H9 (cell line): ENCODE measurements at regions not wholly inside any gene's neighbourhood (a gene's known extent, or its start where the extent isn't known, plus 50 kb on each side); places are given as distances from the start of the nearest gene placed in this dataset.

ENCODE experiments used
- DNase-seq: peaks from one replicate; pipeline ENCODE4 v3.0.0-alpha.2; 2017
- H2AFZ ChIP-seq: one replicate; pipeline ENCODE4 v1.6.1; 2013; ENCODE audit warnings: mild to moderate bottlenecking, low read length, control low read depth, moderate library complexity
- H2AK5ac ChIP-seq: 2 replicates; pipeline ENCODE4 v1.6.1; 2013; ENCODE audit warnings: low read length, control low read depth, mixed read lengths; ENCODE audit not compliant: insufficient read length
- H2BK120ac ChIP-seq: one replicate; pipeline ENCODE4 v1.6.1; 2013; ENCODE audit warnings: low read depth, mild to moderate bottlenecking, low read length, control low read depth, inconsistent platforms; ENCODE audit not compliant: poor library complexity, severe bottlenecking
- H2BK12ac ChIP-seq: 2 replicates; pipeline ENCODE4 v1.6.1; 2013; ENCODE audit warnings: low read length, control low read depth, mixed read lengths, low read depth; ENCODE audit not compliant: insufficient read length
- H2BK15ac ChIP-seq: 2 replicates; pipeline ENCODE4 v1.6.1; 2013; ENCODE audit warnings: low read depth, low read length, control low read depth
- H2BK20ac ChIP-seq: one replicate; pipeline ENCODE4 v1.6.1; 2013; ENCODE audit warnings: low read depth, mild to moderate bottlenecking, low read length, control low read depth, inconsistent platforms; ENCODE audit not compliant: poor library complexity, severe bottlenecking
- H2BK5ac ChIP-seq: 2 replicates; pipeline ENCODE4 v1.6.1; 2013; ENCODE audit warnings: low read length, control low read depth, mixed read lengths; ENCODE audit not compliant: insufficient read length
- H3K14ac ChIP-seq: 2 replicates; pipeline ENCODE4 v1.6.1; 2013; ENCODE audit warnings: low read length, control low read depth; ENCODE audit not compliant: insufficient read depth
- H3K18ac ChIP-seq: 2 replicates; pipeline ENCODE4 v1.6.1; 2013; ENCODE audit warnings: low read depth, mild to moderate bottlenecking, mixed read lengths, low read length, control low read depth; ENCODE audit not compliant: insufficient read length
- H3K23ac ChIP-seq: 2 replicates; pipeline ENCODE4 v1.6.1; 2013; ENCODE audit warnings: low read length, control low read depth, mixed read lengths, low read depth; ENCODE audit not compliant: insufficient read length
- H3K23me2 ChIP-seq: 2 replicates; pipeline ENCODE4 v1.6.1; 2013; ENCODE audit warnings: low read depth, mild to moderate bottlenecking, mixed read lengths, low read length, control low read depth; ENCODE audit not compliant: insufficient read length, poor library complexity, severe bottlenecking
- H3K27ac ChIP-seq: 2 replicates; pipeline ENCODE4 v1.5.1; 2013; ENCODE audit warnings: low read length, control low read depth, mixed read lengths, low read depth; ENCODE audit not compliant: insufficient read length
- H3K27me3 ChIP-seq: 2 replicates; pipeline ENCODE4 v1.6.1; 2013; ENCODE audit warnings: low read length, control low read depth, inconsistent platforms; ENCODE audit not compliant: insufficient read depth
- H3K4ac ChIP-seq: 2 replicates; pipeline ENCODE4 v1.6.1; 2013; ENCODE audit warnings: low read depth, mild to moderate bottlenecking, control low read depth, inconsistent platforms, low read length, moderate library complexity
- H3K4me1 ChIP-seq: 2 replicates; pipeline ENCODE4 v1.6.1; 2013; ENCODE audit warnings: low read length, control low read depth, inconsistent platforms; ENCODE audit not compliant: insufficient read depth
- H3K4me2 ChIP-seq: 2 replicates; pipeline ENCODE4 v1.6.1; 2013; ENCODE audit warnings: low read length, control low read depth, mixed read lengths; ENCODE audit not compliant: insufficient read length, insufficient read depth
- H3K56ac ChIP-seq: 2 replicates; pipeline ENCODE4 v1.6.1; 2013; ENCODE audit warnings: low read depth, mild to moderate bottlenecking, mixed read lengths, low read length, control low read depth; ENCODE audit not compliant: insufficient read length
- H3K79me1 ChIP-seq: 2 replicates; pipeline ENCODE4 v1.6.1; 2013; ENCODE audit warnings: low read depth, mild to moderate bottlenecking, moderate library complexity, low read length, control low read depth, inconsistent platforms; ENCODE audit not compliant: insufficient read depth, poor library complexity, severe bottlenecking
- H3K79me2 ChIP-seq: 2 replicates; pipeline ENCODE4 v1.6.1; 2013; ENCODE audit warnings: low read length, control low read depth, inconsistent platforms; ENCODE audit not compliant: insufficient read depth
- H3K9ac ChIP-seq: 2 replicates; pipeline ENCODE4 v1.6.1; 2013; ENCODE audit warnings: low read length, control low read depth, mixed read lengths; ENCODE audit not compliant: insufficient read length; ENCODE audit errors: extremely low read depth
- H3K9me3 ChIP-seq: one replicate; pipeline ENCODE4 v1.6.1; 2013; ENCODE audit warnings: low read depth, low read length, inconsistent platforms; ENCODE audit not compliant: control insufficient read depth
- H3T11ph ChIP-seq: one replicate; pipeline ENCODE4 v1.6.1; 2013; ENCODE audit warnings: mild to moderate bottlenecking, low read length, control low read depth, inconsistent platforms
- H4K20me1 ChIP-seq: one replicate; pipeline ENCODE4 v1.6.1; 2013; ENCODE audit not compliant: control insufficient read depth, insufficient read length, insufficient read depth
- H4K5ac ChIP-seq: 2 replicates; pipeline ENCODE4 v1.6.1; 2013; ENCODE audit warnings: low read depth, mild to moderate bottlenecking, mixed read lengths, low read length, control low read depth; ENCODE audit not compliant: insufficient read length
- H4K8ac ChIP-seq: replicated peaks from 2 replicates; pipeline ENCODE4 v1.6.1; 2013; ENCODE audit warnings: low read length, control low read depth, mixed read lengths, low read depth; ENCODE audit not compliant: insufficient read length
- H4K91ac ChIP-seq: 2 replicates; pipeline ENCODE4 v1.6.1; 2013; ENCODE audit warnings: low read depth, mild to moderate bottlenecking, moderate library complexity, mixed read lengths, low read length, control low read depth; ENCODE audit not compliant: insufficient read length
- H3K27ac Mint-ChIP-seq, 3 experiments: 2 replicates in 2 of 3; 3 replicates in 1 of 3; pipeline ENCODE4 v1.8.0; 2020 to 2021; ENCODE audit warnings: mixed read lengths in 3 of 3, mild to moderate bottlenecking in 1 of 3, moderate library complexity in 1 of 3
- H3K27me3 Mint-ChIP-seq: 2 replicates; pipeline ENCODE4 v1.8.0; 2021; ENCODE audit warnings: low read depth, mild to moderate bottlenecking, moderate library complexity, mixed read lengths
- H3K36me3 Mint-ChIP-seq, 3 experiments: 2 replicates in 2 of 3; 3 replicates in 1 of 3; pipeline ENCODE4 v1.8.0; 2020 to 2021; ENCODE audit warnings: low read depth in 3 of 3, mixed read lengths in 3 of 3; ENCODE audit not compliant: insufficient read depth in 1 of 3
- H3K4me1 Mint-ChIP-seq, 2 experiments: 2 replicates each; pipeline ENCODE4 v1.8.0; 2020; ENCODE audit warnings: mixed read lengths in 2 of 2
- H3K4me3 Mint-ChIP-seq, 2 experiments: 2 replicates in 1 of 2; 3 replicates in 1 of 2; pipeline ENCODE4 v1.8.0; 2020 to 2021; ENCODE audit warnings: mild to moderate bottlenecking in 2 of 2, mixed read lengths in 2 of 2, moderate library complexity in 1 of 2
- H3K9me3 Mint-ChIP-seq, 2 experiments: 2 replicates in 1 of 2; 3 replicates in 1 of 2; pipeline ENCODE4 v1.8.0; 2020; ENCODE audit warnings: mild to moderate bottlenecking in 2 of 2, mixed read lengths in 2 of 2, moderate library complexity in 1 of 2
- WGBS: extraction: QIAGEN DNeasy Blood & Tissue Kit; methylation state at CpG from one replicate; pipeline ENCODE4 v1.1.7; 2013; ENCODE audit warnings: missing lambda C conversion rate, low lambda C conversion rate, mixed read lengths; ENCODE audit not compliant: insufficient read length; ENCODE audit errors: extremely low coverage; 5-methylcytosine and 5-hydroxymethylcytosine counted together
- TF ChIP-seq, protein P1 (sequence below): fragments of 200-600 bp; sonication (generic); conservative IDR thresholded peaks from 3 replicates; pipeline ENCODE4 v1.8.0; 2021; ENCODE audit warnings: antibody characterized with exemption, mild to moderate bottlenecking

GRCh38 chr16:9495824-9496223 lies 404.4 kb downstream of the HAPSTR1 start:
- Mint-ChIP-seq H3K4me3 (no peak overlapping the region), H3K36me3 (peaks cover 2 to 11% (median 2%) of the 10 kb centered on the region in 3 experiments; a peak in 5 of 7 replicates), H3K27ac (no peak overlapping the region), H3K9me3 (peaks cover 6 to 9% of the 10 kb centered on the region in 2 experiments), H3K27me3 (no peaks in the 10 kb centered on the region), H3K4me1 (peaks cover 11 to 15% of the 10 kb centered on the region in 2 experiments)
- Histone ChIP-seq H3K27me3 (no peaks in the 10 kb centered on the region), H3K9ac (no peak overlapping the region), H2BK15ac (no peak overlapping the region), H2BK5ac (no peak overlapping the region), H3K4ac (no peak overlapping the region), H3K14ac (no peak overlapping the region), H3K9me3 (no peaks in the 10 kb centered on the region), H3K4me2 (no peak overlapping the region), H3K18ac (no peak overlapping the region), H3K23ac (no peak overlapping the region), H2BK12ac (no peak overlapping the region), H3T11ph (no peak overlapping the region), H3K56ac (no peak overlapping the region), H2BK120ac (no peak overlapping the region), H2BK20ac (no peak overlapping the region), H3K23me2 (no peaks in the 10 kb centered on the region), H2AFZ (no peak overlapping the region), H4K5ac (no peak overlapping the region), H3K27ac (no peak overlapping the region), H3K79me2 (no peaks in the 10 kb centered on the region), H4K8ac (no peak overlapping the region), H2AK5ac (no peak overlapping the region), H3K4me1 (0 out of 2 replicates have a peak, but pooled peaks cover 6% of the 10 kb centered on the region), H3K79me1 (no peaks in the 10 kb centered on the region), H4K91ac (no peak overlapping the region), H4K20me1 (no peaks in the 10 kb centered on the region)
- no CpG with 5 or more reads among the region's 3 CpGs for WGBS
- no peak for DNase-seq
- TF ChIP-seq, protein P1, sequence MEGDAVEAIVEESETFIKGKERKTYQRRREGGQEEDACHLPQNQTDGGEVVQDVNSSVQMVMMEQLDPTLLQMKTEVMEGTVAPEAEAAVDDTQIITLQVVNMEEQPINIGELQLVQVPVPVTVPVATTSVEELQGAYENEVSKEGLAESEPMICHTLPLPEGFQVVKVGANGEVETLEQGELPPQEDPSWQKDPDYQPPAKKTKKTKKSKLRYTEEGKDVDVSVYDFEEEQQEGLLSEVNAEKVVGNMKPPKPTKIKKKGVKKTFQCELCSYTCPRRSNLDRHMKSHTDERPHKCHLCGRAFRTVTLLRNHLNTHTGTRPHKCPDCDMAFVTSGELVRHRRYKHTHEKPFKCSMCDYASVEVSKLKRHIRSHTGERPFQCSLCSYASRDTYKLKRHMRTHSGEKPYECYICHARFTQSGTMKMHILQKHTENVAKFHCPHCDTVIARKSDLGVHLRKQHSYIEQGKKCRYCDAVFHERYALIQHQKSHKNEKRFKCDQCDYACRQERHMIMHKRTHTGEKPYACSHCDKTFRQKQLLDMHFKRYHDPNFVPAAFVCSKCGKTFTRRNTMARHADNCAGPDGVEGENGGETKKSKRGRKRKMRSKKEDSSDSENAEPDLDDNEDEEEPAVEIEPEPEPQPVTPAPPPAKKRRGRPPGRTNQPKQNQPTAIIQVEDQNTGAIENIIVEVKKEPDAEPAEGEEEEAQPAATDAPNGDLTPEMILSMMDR, result no peak
